ENCODE measurements at regions not wholly inside any gene's neighbourhood (a gene's known extent, or its start where the extent isn't known, plus 50 kb on each side); places are given as distances from the start of the nearest gene placed in this dataset.
"Not testable (repeated sequence)": the region's sequence is repeated elsewhere in the genome, so short reads cannot be mapped to it uniquely, and the experiment has no call there.

DNA sequence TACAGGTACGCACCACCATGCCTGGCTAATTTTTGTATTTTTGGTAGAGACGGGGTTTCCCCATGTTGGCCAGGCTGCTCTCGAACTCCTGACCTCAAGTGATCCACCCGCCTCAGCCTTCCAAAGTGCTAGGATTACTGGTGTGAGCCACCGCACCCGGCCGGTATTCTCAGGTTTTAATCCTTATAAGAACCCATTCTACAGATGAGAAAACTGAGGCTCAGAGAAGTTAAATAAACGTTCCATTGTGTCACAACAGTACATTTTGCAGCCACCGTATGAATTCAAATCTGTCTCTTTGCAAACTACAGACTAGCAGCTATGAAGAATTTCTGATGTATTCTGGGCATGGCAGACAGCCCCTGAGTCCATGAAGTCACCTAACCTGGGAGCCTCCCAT lies 60.9 kb upstream of the LAPTM4A start:
- H3K27me3 ChIP-seq (ENCODE audit: control insufficient read depth in 2 of 2, insufficient read depth in 2 of 2, low read length in 2 of 2): peaks cover 3 to 22% of the 10 kb centered on the region in 2 experiments; a peak in 3 of 5 replicates
- H3K4me2 ChIP-seq (ENCODE audit: insufficient read depth, low read length); DNase-seq (ENCODE audit: extremely low read depth in 1 of 4, low spot score in 3 of 4); in situ Hi-C loops (cut with MboI); H3K4me1 ChIP-seq (replicated peaks in 1 of 2; ENCODE audit: control insufficient read depth in 2 of 2, insufficient read depth in 2 of 2, low read length in 2 of 2); H4K20me1 ChIP-seq (replicated peaks; ENCODE audit: control insufficient read depth, insufficient read depth, low read length); H2AFZ ChIP-seq (ENCODE audit: low read depth, low read length); H3K9me3 ChIP-seq (replicated peaks; ENCODE audit: control insufficient read depth, insufficient read depth, low read depth, low read length); CTCF ChIA-PET (ENCODE audit: low intra/inter-chr PET ratio); H3K79me2 ChIP-seq (ENCODE audit: control insufficient read depth, insufficient read depth, low read length); H3K4me3 ChIP-seq; POLR2A ChIA-PET; H3K36me3 ChIP-seq (ENCODE audit: control insufficient read depth, insufficient read depth, low read length); FAIRE-seq; H3K9ac ChIP-seq (ENCODE audit: insufficient read depth in 1 of 2, low read depth in 2 of 2, low read length in 2 of 2); BruUV-seq (replicated peaks); H3K27ac ChIP-seq (ENCODE audit: extremely low read depth, low read depth, low read length); intact Hi-C loops (cut with micrococcal nuclease); ATAC-seq; H3K9me1 ChIP-seq (ENCODE audit: control insufficient read depth, insufficient read depth, low read length): not testable (repeated sequence)
- WGBS (ENCODE audit: insufficient coverage, low coverage, missing lambda C conversion rate): 27% methylated on average over 9 of the region's 9 CpGs
- TF ChIP-seq BCOR (IDR thresholded peaks at IDR 0.05): peak; percentile 68; the same call in 1 of the 2 replicates
- peak; percentile 57; the same call in 1 of the 2 replicates for TF ChIP-seq ADNP (tag; IDR thresholded peaks at IDR 0.05)
- peak; percentile 23; the same call in 1 of the 2 replicates for TF ChIP-seq HDAC2 (IDR thresholded peaks at IDR 0.05)
- peak; percentile 64 for TF ChIP-seq RBM25 (IDR thresholded peaks at IDR 0.05; ENCODE audit: low read depth, low read length, severe bottlenecking)

DNA sequence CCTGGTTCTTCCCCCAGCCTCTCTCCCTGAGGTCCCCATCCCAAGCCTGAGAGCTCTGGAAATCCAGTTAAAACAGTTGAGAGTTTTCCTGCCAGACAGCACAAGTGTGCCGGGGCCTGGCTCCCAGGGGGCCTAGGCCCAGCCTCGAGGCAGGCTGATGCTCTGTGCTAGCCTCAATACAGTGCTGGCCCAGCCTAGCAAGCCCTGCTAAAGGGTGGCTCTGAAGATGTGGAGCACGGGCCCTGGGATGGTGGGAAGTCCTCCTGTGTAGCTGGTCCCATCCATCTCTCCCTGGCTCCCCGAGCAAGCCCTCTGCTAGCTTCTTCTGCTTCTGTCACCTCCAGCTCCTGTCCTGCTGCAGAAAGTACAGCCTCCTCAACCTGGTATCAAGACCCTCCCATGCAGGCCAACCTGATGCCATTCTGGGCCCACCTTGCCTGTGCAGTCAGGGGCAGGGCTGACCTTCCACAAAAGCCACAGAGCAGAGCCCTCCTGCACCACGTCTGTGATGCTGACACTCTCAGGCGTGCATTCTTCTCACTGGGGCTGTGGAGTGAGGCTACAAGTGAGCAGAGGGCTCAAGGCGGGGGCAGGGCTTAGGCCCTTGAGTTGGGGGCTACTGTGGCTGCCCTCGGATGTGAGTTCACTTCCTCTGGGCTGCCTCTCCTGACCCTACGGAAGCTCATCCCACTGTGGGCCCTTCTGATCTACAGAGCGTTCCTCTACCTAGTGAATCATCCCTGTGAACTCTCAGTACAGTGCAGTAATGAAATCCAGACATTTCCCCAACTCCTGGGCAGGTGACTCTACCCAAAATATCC lies 60.1 kb upstream of the LAPTM4A start:
- no peaks in the 10 kb centered on the region for H3K9me3 ChIP-seq (replicated peaks; ENCODE audit: control insufficient read depth, insufficient read depth, low read depth, low read length)
- no peak overlapping the region for H2AFZ ChIP-seq (ENCODE audit: low read depth, low read length)
- no peak overlapping the region for H3K27ac ChIP-seq (ENCODE audit: extremely low read depth, low read depth, low read length)
- no peaks in the 10 kb centered on the region for H3K36me3 ChIP-seq (ENCODE audit: control insufficient read depth, insufficient read depth, low read length)
- H3K4me1 ChIP-seq (replicated peaks in 1 of 2; ENCODE audit: control insufficient read depth in 2 of 2, insufficient read depth in 2 of 2, low read length in 2 of 2): peaks cover 0 to 14% of the 10 kb centered on the region in 2 experiments
- H3K79me2 ChIP-seq (ENCODE audit: control insufficient read depth, insufficient read depth, low read length): no peaks in the 10 kb centered on the region
- no peaks in the 10 kb centered on the region for H3K9me1 ChIP-seq (ENCODE audit: control insufficient read depth, insufficient read depth, low read length)
- BruUV-seq (replicated peaks): no TSS peak
- intact Hi-C loops (cut with micrococcal nuclease) (no loop called here), in situ Hi-C loops (cut with MboI) (no loop called here)
- 20% methylated on average over 10 of the region's 10 CpGs for WGBS (ENCODE audit: insufficient coverage, low coverage, missing lambda C conversion rate)
- FAIRE-seq: no peak
- ChIA-PET POLR2A (interaction anchor here (0.6 kb wide), 1 partner anchor 73 kb away, joined by 3 read pairs; no protein-coding TSS in a partner anchor), CTCF (ENCODE audit: low intra/inter-chr PET ratio) (no interaction called here)
- no peak for TF ChIP-seq HCFC1 (IDR thresholded peaks at IDR 0.05; ENCODE audit: low read depth, low read length)
- TF ChIP-seq HMGN3 (IDR thresholded peaks at IDR 0.05; ENCODE audit: borderline replicate concordance, extremely low read depth, insufficient read length, low read depth, low read length): peak; percentile 32
- TF ChIP-seq ZFX (CRISPR knock-in tag; IDR thresholded peaks at IDR 0.05): no peak
- TF ChIP-seq ZNF217 (CRISPR knock-in tag; IDR thresholded peaks at IDR 0.05): no peak
- TF ChIP-seq SETDB1 (IDR thresholded peaks at IDR 0.05; ENCODE audit: low read length): no peak
- H3K9ac ChIP-seq (ENCODE audit: insufficient read depth in 1 of 2, low read depth in 2 of 2, low read length in 2 of 2): peak overlapping the region in 1 of 2 experiments; percentile 54; a peak in 1 of 4 replicates
- no peak overlapping the region; the same call in 1 of the 2 replicates for H3K4me2 ChIP-seq (ENCODE audit: insufficient read depth, low read length)
- H3K4me3 ChIP-seq: no peak overlapping the region
- peaks cover 3% of the 10 kb centered on the region; the same call in 1 of the 2 replicates for H4K20me1 ChIP-seq (replicated peaks; ENCODE audit: control insufficient read depth, insufficient read depth, low read length)
- peak; percentile 15; the same call in 1 of the 3 replicates for ATAC-seq
- H3K27me3 ChIP-seq (ENCODE audit: control insufficient read depth in 2 of 2, insufficient read depth in 2 of 2, low read length in 2 of 2): peaks cover 3 to 22% of the 10 kb centered on the region in 2 experiments; a peak in 3 of 5 replicates
- no peak for DNase-seq (ENCODE audit: extremely low read depth in 1 of 4, low spot score in 3 of 4)

All from K562 (cell line).